GM19328 (cell line): ENCODE measurements at regions not wholly inside any gene's neighbourhood (a gene's known extent, or its start where the extent isn't known, plus 50 kb on each side); places are given as distances from the start of the nearest gene placed in this dataset.
A peak's percentile ranks its signal among the peaks of the same experiment; 100 is the strongest.

ENCODE experiments used
- ATAC-seq: cut with Tn5 transposase; IDR thresholded peaks from one replicate; pipeline ENCODE4 v1.9.1; 2021; ENCODE audit warnings: mild to moderate bottlenecking, moderate library complexity; ENCODE audit not compliant: unreplicated experiment

DNA sequence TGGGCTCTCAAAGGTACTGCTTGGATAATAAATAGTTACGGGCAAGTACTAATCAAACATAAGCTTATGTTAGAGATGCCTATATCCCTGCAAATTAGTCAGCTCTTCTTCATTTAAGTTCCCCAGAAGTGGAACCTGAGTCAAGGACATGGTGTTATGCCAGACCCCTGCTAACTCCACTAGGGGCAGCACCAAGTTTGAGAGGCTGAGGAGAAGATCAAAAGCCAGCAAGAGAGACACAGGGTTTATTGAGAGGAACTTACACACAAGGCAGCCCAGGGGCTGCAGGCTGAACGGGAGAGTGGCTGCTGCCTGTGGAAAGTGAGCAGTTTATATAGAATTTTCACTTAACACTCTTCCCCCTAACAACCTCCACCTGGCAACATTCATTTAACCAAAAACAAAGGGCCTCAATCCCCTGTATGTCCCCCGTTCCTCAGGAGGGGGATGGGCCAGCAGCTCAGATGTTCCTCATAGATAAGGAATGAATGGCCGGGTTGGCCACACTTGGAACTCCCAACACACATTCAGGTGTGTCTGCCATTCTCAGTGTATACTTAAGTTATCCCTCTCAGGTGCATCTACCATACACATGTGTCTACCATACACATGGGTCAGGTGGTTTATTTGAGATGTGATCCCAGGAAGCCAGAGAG is 62.6 kb upstream of the GHITM start:
- peak; percentile 72 for ATAC-seq

DNA sequence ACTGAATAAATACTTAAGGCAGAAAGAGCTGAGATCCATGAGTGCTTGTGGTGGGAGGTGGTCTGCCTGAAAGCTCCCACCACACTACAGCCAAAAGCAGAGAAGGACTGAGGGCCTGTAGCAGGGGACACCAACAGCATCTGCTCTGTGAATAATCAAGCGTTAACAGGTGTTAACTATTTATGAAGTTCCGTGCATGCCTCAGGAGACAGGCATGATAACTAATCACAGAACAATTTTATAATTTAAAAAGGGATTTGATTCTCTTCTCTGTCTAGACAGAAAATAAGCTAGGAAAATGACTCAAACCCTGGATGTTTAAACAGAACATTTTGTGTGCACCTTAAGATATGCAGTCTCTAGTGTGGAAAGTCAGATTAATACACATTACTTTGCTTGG is 61.5 kb upstream of the GHITM start:
- ATAC-seq = no peak

DNA sequence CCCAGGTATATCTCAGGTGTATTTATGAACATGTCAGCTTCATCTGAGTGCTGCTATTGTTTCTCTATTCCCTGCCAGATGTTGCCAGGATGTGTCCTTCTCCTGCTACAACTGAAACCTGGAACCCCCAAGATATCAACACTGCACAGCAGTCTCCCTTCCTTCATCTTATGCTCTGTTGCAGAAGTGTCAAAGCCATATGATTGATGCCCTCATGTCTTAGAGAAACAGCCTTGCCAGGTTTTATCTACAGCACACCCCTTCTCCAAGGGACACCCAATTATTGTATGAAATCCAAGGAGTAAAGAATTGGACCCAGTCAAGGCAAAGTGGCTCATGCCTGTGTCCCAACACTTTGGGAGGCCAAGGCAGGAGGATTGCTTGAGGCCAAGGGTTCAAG is 60.5 kb upstream of the GHITM start:
- no peak for ATAC-seq

DNA sequence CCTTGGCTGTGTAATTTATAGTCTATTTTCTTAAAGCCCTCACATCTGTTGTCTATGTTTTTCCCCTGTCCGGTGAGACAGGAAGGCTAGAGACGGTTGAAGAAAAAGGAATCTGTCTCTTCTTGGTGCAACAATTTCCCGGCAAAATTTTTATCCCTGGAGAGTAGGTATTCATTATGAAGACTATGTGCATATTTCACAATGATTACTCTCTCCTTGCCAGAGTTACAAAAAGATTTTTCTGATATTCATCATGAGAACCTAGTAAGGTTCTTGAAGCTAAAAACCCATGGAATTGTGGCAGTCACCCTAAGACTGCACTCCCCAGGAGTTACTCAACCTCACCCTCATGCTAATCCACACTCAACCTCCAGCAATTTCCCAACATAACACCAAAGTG is 55.0 kb upstream of the GHITM start:
- no peak for ATAC-seq

DNA sequence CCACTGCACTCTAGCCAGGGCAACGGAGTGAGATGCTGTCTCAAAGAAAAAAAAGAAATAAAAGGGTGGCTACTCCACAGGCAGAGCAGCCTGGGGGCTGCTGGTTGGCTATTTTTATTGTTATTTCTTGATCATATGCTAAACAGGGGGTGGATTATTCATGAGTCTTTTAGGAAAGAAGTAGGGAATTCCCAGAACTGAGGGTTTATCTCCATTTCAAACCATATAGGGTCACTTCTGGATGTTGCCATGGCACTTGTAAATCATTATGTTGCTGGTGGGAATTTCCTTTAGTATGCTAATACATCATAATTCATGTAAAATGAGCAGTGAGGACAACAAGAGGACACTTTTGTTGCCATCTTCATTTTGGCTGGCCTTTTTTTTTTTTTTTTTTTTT is 52.1 kb upstream of the GHITM start:
- ATAC-seq = no peak

DNA sequence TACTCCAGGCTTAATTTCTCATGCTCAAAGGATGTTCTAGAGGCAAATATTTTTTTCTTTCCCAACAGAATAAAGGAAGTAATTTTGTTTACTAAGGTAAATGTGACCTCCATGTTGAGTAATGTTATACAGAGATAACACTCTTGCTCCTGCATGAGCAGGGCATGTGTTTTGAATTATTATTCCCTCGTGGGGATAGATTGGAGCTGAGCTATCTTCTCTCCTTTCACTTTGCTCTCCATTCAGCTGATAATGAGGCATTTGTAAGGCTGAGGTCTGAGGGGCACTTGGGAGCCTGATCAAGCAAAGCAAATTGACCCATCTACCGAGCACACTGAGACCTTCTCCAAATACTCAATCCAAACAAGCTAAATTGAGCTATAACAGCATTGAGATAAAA is 50.7 kb upstream of the GHITM start:
- ATAC-seq = no peak

DNA sequence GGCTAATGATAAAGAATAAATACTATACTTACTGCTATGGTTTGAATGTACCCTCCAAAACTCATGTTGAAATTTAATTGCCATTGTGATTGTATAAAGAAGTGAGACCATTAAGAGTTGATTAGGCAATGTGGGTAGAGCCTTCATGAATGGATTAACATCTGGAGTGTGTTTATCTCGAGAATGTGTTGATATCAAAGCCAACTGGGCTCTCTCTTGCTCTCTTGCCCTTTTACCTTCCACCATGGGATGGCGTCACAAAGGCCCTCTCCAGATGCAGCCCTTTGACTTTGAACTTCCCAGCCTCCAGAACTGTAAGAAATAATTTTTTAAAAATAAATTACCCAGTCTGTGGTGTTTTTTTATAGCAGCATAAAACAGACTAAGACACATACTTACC is 50.1 kb upstream of the GHITM start:
- ATAC-seq = no peak
